Fibroblast of skin of left quadriceps (primary cell): ENCODE measurements at regions not wholly inside any gene's neighbourhood (a gene's known extent, or its start where the extent isn't known, plus 50 kb on each side); places are given as distances from the start of the nearest gene placed in this dataset.
A peak's percentile ranks its signal among the peaks of the same experiment; 100 is the strongest.

Experiments
- DNase-seq, 2 experiments: peaks; one replicate each; pipeline ENCODE4 v3.0.0-alpha.2; 2013; ENCODE audit warnings: low read depth in 2 of 2

GRCh38 chr4:123807866-123808265 lies 411.3 kb downstream of the SPRY1 start:
- no peak for DNase-seq

GRCh38 chr4:123809864-123810263 lies 413.3 kb downstream of the SPRY1 start:
- DNase-seq, result no peak

- DNase-seq, result no peak
These were observed 415.4 kb downstream of the SPRY1 start for GRCh38 chr4:123812066-123812390.

- no peak for DNase-seq
These were observed 417.3 kb downstream of the SPRY1 start for GRCh38 chr4:123813901-123814300.

- no peak for DNase-seq
These were observed 419.9 kb downstream of the SPRY1 start for GRCh38 chr4:123816462-123816861.

GRCh38 chr4:123817025-123817688 lies 420.6 kb downstream of the SPRY1 start:
- no peak for DNase-seq

- no peak for DNase-seq
These were observed 422.9 kb downstream of the SPRY1 start for GRCh38 chr4:123819362-123820035.

- no peak for DNase-seq
These were observed 425.3 kb downstream of the SPRY1 start for GRCh38 chr4:123821861-123822260.

- DNase-seq, result no peak
These were observed 425.8 kb downstream of the SPRY1 start for GRCh38 chr4:123822353-123822752.

GRCh38 chr4:123823244-123823643 lies 426.6 kb downstream of the SPRY1 start:
- no peak for DNase-seq

- DNase-seq, result no peak
These were observed 427.9 kb downstream of the SPRY1 start for GRCh38 chr4:123824524-123824923.

- DNase-seq, result no peak
These were observed 429.1 kb downstream of the SPRY1 start for GRCh38 chr4:123825596-123826291.

- DNase-seq, result no peak
These were observed 430.3 kb downstream of the SPRY1 start for GRCh38 chr4:123826896-123827295.

- DNase-seq, result no peak
These were observed 430.9 kb downstream of the SPRY1 start for GRCh38 chr4:123827511-123827910.

- no peak for DNase-seq
These were observed 434.3 kb downstream of the SPRY1 start for GRCh38 chr4:123830930-123831329.

GRCh38 chr4:123832173-123833026 lies 435.8 kb downstream of the SPRY1 start:
- DNase-seq, result peak; percentile 99

GRCh38 chr4:123833171-123833643 lies 436.6 kb downstream of the SPRY1 start:
- peak; percentile 85 to 87 for DNase-seq

- no peak for DNase-seq
These were observed 439.4 kb downstream of the SPRY1 start for GRCh38 chr4:123835831-123836590.

- no peak for DNase-seq
These were observed 440.4 kb downstream of the SPRY1 start for GRCh38 chr4:123836851-123837595.

GRCh38 chr4:123838474-123838873 lies 441.9 kb downstream of the SPRY1 start:
- no peak for DNase-seq

- DNase-seq, result no peak
These were observed 443.6 kb downstream of the SPRY1 start for GRCh38 chr4:123840197-123840596.
